Osteoblast (primary cell): ENCODE measurements at regions not wholly inside any gene's neighbourhood (a gene's known extent, or its start where the extent isn't known, plus 50 kb on each side); places are given as distances from the start of the nearest gene placed in this dataset.

Experiments used
- DNase-seq: peaks from one replicate; pipeline ENCODE4 v3.0.0; 2011; ENCODE audit warnings: low spot score, mixed read lengths; ENCODE audit not compliant: insufficient read length; ENCODE audit errors: missing footprints
- H2AFZ ChIP-seq: 2 replicates; pipeline ENCODE4 v1.6.0; 2011; ENCODE audit warnings: mild to moderate bottlenecking, low read length
- H3K27ac ChIP-seq: 2 replicates; pipeline ENCODE4 v1.5.1; 2011; ENCODE audit warnings: mild to moderate bottlenecking, low read depth, low read length, moderate library complexity
- H3K27me3 ChIP-seq: 2 replicates; pipeline ENCODE4 v1.6.0; 2012; ENCODE audit warnings: mild to moderate bottlenecking, control low read depth, inconsistent platforms, low read length, moderate library complexity; ENCODE audit not compliant: insufficient read depth
- H3K36me3 ChIP-seq: 2 replicates; pipeline ENCODE4 v1.5.1; 2011; ENCODE audit warnings: mild to moderate bottlenecking, low read length, control low read depth, moderate library complexity; ENCODE audit not compliant: insufficient read depth
- H3K4me1 ChIP-seq: 2 replicates; pipeline ENCODE4 v1.5.1; 2011; ENCODE audit warnings: mild to moderate bottlenecking, low read length, control low read depth, moderate library complexity; ENCODE audit not compliant: insufficient read depth
- H3K4me2 ChIP-seq: 2 replicates; pipeline ENCODE4 v1.6.0; 2011; ENCODE audit warnings: mild to moderate bottlenecking, low read length; ENCODE audit not compliant: insufficient read depth
- H3K4me3 ChIP-seq: fragments of 200-600 bp; sonication (generic); 3 replicates; pipeline ENCODE4 v1.5.1; 2012; ENCODE audit warnings: mild to moderate bottlenecking, low read length, inconsistent platforms; ENCODE audit not compliant: insufficient read depth
- H3K79me2 ChIP-seq: 2 replicates; pipeline ENCODE4 v1.6.0; 2012; ENCODE audit warnings: mild to moderate bottlenecking, low read length, control low read depth, inconsistent platforms; ENCODE audit not compliant: insufficient read depth
- H3K9me3 ChIP-seq: 2 replicates; pipeline ENCODE4 v1.5.1; 2011; ENCODE audit warnings: low read depth, low read length, control low read depth
- H4K20me1 ChIP-seq: 2 replicates; pipeline ENCODE4 v1.6.0; 2012; ENCODE audit warnings: mild to moderate bottlenecking, low read length, control low read depth; ENCODE audit not compliant: insufficient read depth
- TF ChIP-seq, protein P1 (sequence below): IDR thresholded peaks from 2 replicates; pipeline ENCODE4 v1.5.1; 2011; ENCODE audit warnings: mild to moderate bottlenecking, low read depth, low read length, moderate library complexity; ENCODE audit errors: extremely low read depth

DNA sequence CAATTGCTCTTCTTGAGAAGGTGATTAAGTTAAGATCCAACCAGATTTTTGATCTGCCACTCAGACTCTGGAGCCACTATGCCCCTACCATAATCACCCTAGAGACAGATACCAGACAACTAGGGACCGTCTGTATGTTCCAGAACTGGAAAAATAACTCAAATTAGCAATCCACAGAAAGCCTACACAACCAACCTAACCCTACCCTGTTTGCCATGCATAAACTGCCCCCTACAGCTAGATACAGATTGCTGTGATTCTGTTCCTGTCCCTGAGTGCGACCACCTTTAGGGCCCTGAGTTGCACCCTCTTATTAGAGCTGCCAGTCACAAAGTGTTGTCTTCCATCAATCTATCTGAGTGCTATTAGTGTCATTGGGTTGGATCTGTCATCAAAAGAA lies 929.8 kb upstream of the SLITRK1 start:
- no peaks in the 10 kb centered on the region for H3K9me3 ChIP-seq
- no peaks in the 10 kb centered on the region for H3K27me3 ChIP-seq
- H3K27ac ChIP-seq, result no peak overlapping the region
- H3K36me3 ChIP-seq, result no peaks in the 10 kb centered on the region
- DNase-seq, result no peak
- no peak overlapping the region for H3K4me2 ChIP-seq
- no peaks in the 10 kb centered on the region for H3K79me2 ChIP-seq
- TF ChIP-seq, protein P1, sequence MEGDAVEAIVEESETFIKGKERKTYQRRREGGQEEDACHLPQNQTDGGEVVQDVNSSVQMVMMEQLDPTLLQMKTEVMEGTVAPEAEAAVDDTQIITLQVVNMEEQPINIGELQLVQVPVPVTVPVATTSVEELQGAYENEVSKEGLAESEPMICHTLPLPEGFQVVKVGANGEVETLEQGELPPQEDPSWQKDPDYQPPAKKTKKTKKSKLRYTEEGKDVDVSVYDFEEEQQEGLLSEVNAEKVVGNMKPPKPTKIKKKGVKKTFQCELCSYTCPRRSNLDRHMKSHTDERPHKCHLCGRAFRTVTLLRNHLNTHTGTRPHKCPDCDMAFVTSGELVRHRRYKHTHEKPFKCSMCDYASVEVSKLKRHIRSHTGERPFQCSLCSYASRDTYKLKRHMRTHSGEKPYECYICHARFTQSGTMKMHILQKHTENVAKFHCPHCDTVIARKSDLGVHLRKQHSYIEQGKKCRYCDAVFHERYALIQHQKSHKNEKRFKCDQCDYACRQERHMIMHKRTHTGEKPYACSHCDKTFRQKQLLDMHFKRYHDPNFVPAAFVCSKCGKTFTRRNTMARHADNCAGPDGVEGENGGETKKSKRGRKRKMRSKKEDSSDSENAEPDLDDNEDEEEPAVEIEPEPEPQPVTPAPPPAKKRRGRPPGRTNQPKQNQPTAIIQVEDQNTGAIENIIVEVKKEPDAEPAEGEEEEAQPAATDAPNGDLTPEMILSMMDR, result no peak
- H3K4me1 ChIP-seq, result no peaks in the 10 kb centered on the region
- H2AFZ ChIP-seq, result no peak overlapping the region
- no peaks in the 10 kb centered on the region for H4K20me1 ChIP-seq
- H3K4me3 ChIP-seq, result no peak overlapping the region

DNA sequence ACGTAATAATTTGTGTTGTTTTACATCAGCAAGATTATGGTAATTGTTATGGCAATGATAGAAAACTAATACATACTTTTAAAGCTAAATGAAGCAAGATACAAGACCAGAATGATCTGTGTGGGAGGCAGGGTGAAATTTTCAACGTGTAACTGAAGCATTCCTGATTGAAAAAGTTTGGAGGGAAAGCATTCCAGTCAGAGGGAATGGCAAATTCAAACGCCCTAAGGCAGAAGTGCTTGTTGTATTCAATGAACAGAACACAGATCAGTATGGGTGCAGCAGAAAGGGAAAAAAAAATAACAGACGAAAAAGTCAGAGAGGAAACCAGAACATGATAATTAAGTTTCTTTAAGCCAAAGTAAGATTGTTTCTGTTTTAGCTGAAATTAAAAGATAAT lies 928.5 kb upstream of the SLITRK1 start:
- H3K79me2 ChIP-seq, result no peaks in the 10 kb centered on the region
- no peaks in the 10 kb centered on the region for H3K4me1 ChIP-seq
- H4K20me1 ChIP-seq, result no peaks in the 10 kb centered on the region
- no peak for DNase-seq
- TF ChIP-seq, protein P1, result no peak
- H3K27ac ChIP-seq, result no peak overlapping the region
- no peaks in the 10 kb centered on the region for H3K36me3 ChIP-seq
- H2AFZ ChIP-seq, result no peak overlapping the region
- H3K4me3 ChIP-seq, result no peak overlapping the region
- H3K9me3 ChIP-seq, result no peaks in the 10 kb centered on the region
- H3K4me2 ChIP-seq, result no peak overlapping the region
- no peaks in the 10 kb centered on the region for H3K27me3 ChIP-seq

DNA sequence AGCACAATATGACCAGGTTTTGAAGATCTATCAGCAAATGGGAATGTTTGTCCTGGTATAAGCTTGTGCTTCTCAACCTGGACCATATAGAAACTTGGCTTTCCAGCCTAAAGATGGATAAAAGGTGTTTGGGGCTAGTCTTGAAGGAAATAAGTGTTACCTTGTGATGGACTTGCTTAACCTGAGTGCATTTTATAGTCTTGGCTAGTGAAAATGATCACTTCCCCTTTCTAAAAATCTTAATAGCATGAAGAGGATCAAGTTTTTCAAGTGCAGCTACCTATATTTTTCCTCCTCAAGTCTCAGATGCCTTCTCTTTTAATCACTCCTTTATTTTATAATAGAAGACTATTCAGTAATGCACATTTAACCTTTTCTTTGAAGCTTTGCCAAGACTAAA lies 919.8 kb upstream of the SLITRK1 start:
- TF ChIP-seq, protein P1, result no peak
- Histone ChIP-seq H3K27me3 (no peaks in the 10 kb centered on the region), H3K4me2 (no peak overlapping the region), H3K9me3 (no peaks in the 10 kb centered on the region), H3K4me3 (no peak overlapping the region), H3K79me2 (no peaks in the 10 kb centered on the region), H4K20me1 (no peaks in the 10 kb centered on the region), H2AFZ (no peak overlapping the region), H3K27ac (no peak overlapping the region), H3K36me3 (no peaks in the 10 kb centered on the region), H3K4me1 (no peaks in the 10 kb centered on the region)
- DNase-seq, result no peak

DNA sequence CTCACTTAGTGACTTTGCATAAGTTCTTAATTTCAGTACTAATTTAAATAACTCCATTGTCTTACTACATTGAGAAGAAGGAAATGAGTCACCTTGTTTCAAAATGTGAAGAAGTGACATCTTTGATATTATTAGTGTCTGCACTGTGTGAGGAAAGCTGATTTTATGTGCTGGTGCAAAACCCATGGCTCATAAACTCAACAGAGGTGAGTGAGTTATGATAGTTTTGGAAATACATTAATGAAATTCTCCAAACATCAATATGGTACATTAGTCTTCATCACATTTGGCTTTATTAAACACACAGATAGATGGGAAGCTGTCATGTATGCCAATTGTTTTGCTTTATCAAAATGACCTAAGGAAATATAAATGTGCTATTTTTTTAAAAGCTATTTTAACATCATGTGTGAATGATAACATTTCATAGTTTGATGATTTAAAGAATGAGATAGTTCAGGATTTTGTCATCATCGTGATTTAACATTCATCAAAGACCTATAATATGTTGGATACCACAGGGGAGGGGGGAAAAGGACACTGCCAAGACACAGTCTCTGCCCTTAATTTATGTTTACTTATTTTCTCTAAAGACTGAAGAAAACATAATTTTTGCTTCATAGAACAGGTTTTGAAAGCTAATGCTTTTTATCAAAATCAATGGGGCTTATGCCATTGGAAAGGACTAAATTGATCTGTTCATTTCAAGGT lies 902.3 kb upstream of the SLITRK1 start:
- no peaks in the 10 kb centered on the region for H3K36me3 ChIP-seq
- DNase-seq, result no peak
- H2AFZ ChIP-seq, result no peak overlapping the region
- no peaks in the 10 kb centered on the region for H3K9me3 ChIP-seq
- no peak overlapping the region for H3K27ac ChIP-seq
- TF ChIP-seq, protein P1, result no peak
- H4K20me1 ChIP-seq, result no peaks in the 10 kb centered on the region
- H3K79me2 ChIP-seq, result no peaks in the 10 kb centered on the region
- H3K27me3 ChIP-seq, result no peaks in the 10 kb centered on the region
- H3K4me1 ChIP-seq, result no peaks in the 10 kb centered on the region
- H3K4me3 ChIP-seq, result no peak overlapping the region
- H3K4me2 ChIP-seq, result no peak overlapping the region
